SK-N-MC (cell line): ENCODE measurements at regions not wholly inside any gene's neighbourhood (a gene's known extent, or its start where the extent isn't known, plus 50 kb on each side); places are given as distances from the start of the nearest gene placed in this dataset.

ENCODE experiments used
- EZH2 ChIP-seq: fragments of 200-600 bp; sonication (generic); IDR thresholded peaks from one replicate; pipeline ENCODE4 v1.6.1; 2017; ENCODE audit warnings: antibody characterized with exemption
- POLR2AphosphoS5 ChIP-seq: IDR thresholded peaks from 2 replicates; pipeline ENCODE4 v1.6.1; 2012; ENCODE audit warnings: mild to moderate bottlenecking, low read depth, low read length, borderline replicate concordance

- TF ChIP-seq EZH2 (no peak), POLR2AphosphoS5 (no peak)
Observed at GRCh38 chr2:221258464-221258863, 313.6 kb downstream of the EPHA4 start.
